H1 (cell line): ENCODE measurements at regions not wholly inside any gene's neighbourhood (a gene's known extent, or its start where the extent isn't known, plus 50 kb on each side); places are given as distances from the start of the nearest gene placed in this dataset.

ENCODE experiments used
- CHD7 ChIP-seq: fragments of 300-600 bp; sonication (generic); IDR thresholded peaks from 2 replicates; pipeline ENCODE4 v1.7.1; 2012; ENCODE audit warnings: low read length, moderate library complexity, mild to moderate bottlenecking, inconsistent platforms; ENCODE audit not compliant: insufficient replicate concordance

- TF ChIP-seq CHD7, result no peak
Measured at GRCh38 chr6:126440923-126441322, 101.0 kb downstream of the CENPW start (continued).
